ENCODE measurements at regions not wholly inside any gene's neighbourhood (a gene's known extent, or its start where the extent isn't known, plus 50 kb on each side); places are given as distances from the start of the nearest gene placed in this dataset.
A peak's percentile ranks its signal among the peaks of the same experiment; 100 is the strongest.
"Not testable (repeated sequence)": the region's sequence is repeated elsewhere in the genome, so short reads cannot be mapped to it uniquely, and the experiment has no call there.

DNA sequence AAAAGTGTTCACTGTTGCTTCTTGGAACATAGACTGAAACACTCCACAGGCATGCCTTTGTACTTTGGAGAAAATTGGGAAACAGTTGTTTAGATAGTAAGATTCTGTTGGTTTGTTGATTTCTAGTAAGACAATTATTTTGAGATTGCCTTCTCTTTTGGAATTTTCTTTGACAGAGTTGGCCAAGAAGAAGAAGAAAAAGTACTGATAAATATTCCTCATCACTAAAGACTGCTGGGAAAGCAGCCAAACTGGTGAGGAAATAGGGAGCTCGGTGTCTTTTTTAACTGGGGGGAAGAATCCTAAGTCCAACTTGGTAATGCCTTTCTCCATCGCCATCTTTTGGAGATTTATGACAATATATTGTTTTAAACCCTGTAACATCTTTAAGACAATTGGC, 370.7 kb downstream of the GPAT3 start:
- DNase-seq, result no peak

DNA sequence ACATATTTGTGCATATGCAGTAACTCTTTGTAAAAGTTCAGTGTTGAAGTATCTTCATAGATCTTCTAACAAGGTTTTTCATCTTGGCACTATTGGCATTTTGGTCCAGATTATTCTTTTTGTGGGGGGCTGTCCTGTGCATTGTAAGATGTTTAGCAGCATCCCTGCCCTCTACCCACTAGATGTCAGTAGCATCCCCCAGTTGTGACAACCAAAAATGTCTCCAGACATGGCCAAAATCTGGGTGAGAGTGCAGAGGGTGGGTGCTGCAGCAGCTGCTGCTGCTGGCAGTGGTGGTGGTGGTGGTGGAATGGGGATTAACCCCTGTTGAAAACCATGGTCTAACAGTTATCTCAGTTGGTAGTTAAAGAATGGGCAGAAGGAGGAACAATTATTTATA, 370.0 kb downstream of the GPAT3 start:
- DNase-seq, result no peak

DNA sequence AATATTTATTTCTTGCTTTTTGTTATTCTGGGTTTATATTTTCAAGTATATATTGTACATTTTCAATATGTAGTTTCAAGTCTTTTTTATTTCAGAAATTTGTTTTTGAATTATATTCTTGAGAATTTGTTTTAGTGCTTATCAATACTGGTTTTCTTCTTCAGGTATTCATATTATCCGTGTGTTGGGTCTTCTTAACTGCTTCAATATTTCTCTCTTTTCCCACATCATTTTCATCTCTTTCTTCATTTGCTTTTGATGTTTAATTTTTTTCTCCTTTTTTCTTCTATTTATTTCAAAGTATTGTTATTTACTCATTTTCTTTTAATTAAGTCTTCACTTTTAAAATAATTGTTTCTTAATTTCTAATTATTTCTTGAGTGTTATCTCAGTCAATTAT, 367.8 kb downstream of the GPAT3 start:
- DNase-seq, result not testable (repeated sequence)

DNA sequence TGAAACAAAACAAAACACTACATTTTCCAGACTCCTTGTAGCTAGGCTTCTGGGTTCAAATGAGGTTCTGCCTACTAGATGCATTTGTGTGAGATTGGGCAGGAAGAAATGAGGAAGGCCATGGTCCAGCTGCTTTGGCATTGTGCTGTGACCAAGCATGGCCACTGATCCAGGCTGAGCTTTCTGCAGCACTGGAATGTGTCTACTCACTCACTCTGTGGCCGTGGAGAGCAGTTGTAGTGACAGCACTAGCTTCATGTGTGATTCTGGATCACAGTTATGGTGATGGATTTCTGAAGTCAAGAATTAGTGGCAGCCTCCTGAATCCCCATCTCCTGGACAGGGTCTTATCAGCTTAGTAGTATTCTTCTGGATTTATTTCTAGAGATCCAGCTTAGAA, 358.9 kb downstream of the GPAT3 start:
- no peak for DNase-seq

DNA sequence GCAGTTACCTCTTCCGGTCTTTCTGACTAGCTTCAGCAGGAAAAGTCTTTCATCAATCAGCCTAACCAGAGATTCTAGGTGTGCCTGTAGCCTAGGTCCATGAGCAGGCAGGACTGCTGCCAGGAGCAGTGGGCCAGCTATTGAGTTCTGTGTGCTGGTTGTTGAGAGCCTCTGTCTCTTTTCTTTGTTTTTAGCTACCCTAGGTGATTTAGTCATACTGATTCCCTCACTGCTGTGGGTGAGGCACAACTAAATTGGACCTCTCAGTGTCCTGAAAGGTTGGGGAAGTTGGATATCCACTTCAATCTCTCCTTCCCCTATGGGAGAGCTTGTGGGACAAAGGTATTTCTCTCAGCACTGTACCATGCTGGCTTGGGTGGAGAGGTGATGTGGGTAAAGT, 354.9 kb downstream of the GPAT3 start:
- no peak for DNase-seq

DNA sequence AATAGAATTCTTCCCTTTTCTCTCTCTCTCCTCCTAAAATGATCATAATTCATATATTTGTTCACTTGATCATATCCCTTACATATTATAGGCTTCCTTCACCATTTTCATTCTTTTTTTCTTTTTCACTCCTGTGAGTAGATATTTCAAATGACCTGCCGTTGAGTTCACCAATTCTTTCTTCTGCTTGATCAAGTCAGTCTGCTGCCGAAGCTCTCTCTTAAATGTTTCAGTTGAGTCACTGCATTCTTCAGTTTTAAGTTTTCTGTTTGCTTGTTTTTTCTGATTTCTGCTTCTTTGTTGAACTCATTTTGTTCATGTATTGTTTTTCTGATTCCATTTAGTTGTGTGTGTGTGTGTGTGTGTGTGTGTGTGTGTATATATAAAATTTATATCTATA, 354.3 kb downstream of the GPAT3 start:
- no peak for DNase-seq

DNA sequence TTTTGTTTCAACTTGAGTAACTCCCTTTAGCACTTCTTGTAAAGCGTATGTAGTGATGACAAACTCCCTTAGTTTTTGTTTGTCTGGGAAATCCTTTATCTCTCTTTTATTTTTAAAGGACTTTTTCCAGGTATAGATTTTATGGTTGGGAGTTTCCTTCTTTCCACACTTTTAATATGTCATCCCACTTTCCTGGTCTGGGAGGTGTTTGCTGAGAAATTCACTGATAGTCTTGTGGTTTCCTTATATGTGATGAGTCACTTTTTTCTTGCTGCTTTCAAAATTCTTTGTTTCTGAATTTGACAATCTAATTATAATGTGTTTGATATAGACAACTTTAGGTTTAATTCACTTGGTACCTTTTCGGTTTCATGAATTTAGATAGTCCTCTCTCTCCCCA, 353.9 kb downstream of the GPAT3 start:
- no peak for DNase-seq

DNA sequence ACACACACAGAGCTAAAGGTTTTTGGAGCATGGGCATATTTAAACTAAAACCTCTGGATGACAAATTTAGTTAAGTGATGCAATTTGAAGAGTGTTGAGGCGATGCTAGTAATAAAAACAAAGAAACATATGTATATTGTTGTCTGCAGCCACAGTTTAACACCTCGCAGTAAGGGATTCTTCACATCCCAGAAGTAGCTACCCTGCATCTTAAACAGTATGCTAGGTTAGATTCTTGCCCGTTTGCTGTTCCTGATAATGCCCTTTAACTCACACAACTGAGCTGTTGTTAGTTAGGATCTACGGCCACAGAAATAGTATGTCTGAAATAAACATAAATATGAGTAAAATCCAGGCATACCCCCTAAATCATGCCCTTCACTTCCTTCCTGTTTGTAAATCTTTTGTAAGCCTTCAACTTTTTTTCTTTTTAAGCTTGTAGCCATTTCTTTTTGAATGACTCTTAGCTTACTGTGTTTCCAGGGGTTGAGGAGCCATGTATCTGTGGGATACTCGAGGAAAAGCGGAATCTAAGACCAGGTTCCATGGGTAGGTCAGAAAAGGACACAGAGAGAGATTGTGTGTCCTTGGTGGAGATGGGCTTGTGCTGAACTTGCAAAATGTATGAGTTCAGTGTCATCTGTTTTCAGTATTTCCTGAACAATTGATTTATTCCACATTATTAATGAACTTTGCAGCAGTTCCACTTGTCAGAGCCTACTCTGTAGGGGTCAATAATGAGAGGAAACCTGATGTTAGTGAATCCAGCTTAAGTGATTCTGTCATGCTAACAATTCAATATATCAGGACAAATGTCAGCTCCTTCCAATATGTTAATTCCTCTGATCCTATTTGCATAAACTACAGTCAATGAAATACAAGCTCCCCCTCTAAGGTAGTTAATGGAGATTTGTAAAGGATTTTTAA, 349.6 kb downstream of the GPAT3 start:
- no peak for DNase-seq

DNA sequence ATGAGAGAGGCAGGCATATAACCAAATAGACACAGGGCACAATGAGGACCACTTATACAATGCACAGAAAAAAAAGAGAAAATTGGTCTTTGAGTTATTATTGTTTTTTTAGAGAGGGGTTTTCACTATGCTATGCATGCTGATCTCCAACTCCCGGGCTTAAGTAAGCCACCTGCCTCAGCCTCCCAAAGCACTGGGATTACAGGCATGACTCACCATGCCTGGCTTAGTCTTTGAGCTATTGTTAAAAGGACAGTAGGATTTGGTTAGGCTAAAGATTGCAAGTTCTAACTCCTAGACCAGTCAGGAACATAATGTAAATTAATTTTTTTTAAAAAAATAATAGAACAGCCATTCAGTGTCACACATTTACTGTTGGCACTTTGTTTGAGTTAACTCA, 340.1 kb downstream of the GPAT3 start:
- no peak for DNase-seq

DNA sequence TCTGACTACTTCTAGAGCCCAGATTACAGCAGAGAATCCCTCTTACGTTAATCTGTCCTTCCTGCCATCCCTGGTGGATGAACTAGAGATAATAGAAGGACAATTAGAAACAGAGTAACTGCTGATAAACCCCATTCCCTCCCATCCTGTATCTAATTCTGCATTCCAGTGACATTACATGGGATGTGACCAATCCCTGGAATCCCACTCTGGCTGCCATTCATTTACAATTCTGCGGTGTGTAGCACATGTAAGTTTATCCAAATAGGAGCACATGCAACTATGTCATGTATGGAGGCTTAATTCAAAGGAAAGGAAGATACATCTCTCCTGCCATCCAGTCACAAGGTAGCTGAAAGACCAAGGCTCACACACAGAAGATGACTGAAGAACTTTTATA, 339.5 kb downstream of the GPAT3 start:
- no peak for DNase-seq

DNA sequence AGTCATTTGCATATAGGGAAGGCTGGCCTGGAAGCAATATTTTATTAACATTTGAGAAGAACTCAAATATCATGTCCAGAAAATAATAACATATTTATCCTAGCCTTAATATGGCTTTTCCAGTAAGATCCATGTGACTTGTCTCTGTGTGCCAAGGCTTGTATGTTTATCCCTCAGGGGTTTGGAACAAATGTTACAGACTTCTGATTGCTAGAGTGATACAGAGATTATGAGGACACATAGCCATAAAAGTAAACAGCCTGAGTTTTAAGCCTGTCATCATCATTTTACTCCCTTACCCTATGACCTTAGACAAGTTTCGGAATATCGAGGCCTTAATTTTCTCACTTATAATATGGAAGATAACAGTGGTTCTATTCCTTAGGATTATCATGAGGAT, 338.1 kb downstream of the GPAT3 start:
- no peak for DNase-seq

DNA sequence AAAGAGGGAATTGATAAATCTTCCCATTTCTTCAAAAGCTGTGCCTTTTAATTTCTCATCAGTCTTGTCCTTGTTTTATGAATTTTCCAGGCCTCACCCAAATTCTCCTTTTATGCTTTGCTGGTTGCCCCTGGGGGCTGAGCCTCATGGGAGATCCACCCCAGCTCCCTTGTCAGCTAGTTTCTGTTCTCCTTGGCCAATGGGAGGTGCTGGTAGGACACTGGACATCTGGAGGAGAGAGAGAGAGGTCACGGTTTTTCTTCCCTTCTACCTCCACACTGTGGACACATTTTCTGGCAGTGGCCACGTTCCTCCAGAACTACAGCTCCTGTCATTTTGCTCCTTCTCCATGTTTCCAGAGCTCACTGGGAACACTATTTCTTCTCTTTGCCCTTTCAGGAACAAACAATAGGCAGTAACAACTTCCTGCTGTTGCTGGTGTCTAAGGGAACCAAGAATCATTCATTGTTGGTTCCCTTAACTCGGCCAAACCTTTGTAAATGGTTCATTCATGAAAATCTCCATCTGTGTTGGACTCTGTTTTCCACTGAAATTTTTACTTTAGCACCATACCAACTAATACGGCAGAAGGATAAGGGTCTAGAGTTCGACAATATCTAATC, 334.5 kb downstream of the GPAT3 start:
- peak in 6 of 14 donors; percentile 1 to 7 (median 3) for DNase-seq

DNA sequence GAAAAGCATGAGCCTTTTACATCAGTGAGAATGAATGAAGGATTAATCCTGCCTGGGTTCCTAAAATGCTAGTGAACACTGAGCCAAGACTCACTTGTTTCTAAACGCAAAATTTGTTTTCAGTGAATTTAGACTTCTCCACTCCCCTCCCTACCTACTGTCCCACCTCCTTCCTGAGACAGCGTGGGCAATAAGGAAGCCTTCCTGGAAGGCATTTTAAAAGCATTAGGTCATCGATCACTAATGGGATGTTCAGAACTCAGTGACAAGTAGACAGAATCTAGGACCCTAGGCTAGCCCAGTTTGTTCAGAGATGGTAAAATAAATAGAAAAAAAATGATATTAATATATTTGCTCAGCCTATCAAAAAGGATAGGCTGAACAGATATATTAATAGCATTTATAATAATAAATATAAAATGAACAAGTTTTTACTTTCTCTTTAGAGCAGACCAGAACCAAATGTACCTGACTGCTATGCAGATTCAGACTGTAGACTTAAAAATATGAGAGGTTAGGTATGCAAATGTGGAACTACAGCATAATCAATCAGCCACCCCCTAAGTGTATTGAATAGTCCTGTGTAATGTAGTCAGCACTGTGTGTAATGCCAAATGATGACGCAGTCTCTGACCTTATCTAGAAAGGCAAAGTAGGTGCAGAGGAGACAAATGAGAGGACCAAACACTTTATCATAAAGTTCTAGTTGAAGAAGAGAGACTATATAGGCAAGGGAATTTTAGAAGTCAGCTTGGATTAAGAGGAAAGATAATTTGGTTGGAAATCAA, 331.1 kb downstream of the GPAT3 start:
- DNase-seq, result no peak

DNA sequence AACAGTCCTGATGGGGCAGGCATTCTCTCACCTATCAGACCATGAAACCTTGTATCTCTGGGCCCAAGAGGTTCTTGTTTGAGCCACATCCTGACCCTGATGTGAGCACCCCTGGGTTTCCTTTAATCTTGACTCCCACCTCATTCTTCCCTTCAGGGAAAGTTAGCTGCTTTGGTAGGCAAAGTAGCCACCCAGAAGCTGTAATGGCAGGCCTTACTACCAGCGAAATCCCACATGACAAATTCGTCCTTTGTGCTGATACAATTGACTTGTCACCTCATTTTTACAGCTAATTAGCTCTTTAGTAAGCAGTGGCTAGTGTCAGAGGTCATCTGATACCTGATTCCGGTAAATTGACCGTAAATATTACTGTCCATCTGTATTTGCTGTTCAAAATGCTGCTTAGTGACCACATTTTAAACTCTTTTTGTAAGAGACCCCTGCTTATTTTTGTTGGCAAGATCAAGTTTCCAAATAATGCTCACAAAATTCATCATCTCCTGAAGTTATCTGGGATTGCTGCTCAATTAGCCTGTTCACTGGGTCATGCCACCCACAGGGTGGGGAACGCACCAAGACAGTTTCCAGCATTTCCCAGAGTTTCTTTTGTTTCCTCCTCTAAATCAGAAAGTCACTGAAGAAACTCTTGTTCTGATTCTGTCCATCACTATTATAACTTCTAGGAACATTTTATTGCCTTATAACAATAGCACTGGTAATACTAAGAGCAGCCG, 329.7 kb downstream of the GPAT3 start:
- no peak for DNase-seq

DNA sequence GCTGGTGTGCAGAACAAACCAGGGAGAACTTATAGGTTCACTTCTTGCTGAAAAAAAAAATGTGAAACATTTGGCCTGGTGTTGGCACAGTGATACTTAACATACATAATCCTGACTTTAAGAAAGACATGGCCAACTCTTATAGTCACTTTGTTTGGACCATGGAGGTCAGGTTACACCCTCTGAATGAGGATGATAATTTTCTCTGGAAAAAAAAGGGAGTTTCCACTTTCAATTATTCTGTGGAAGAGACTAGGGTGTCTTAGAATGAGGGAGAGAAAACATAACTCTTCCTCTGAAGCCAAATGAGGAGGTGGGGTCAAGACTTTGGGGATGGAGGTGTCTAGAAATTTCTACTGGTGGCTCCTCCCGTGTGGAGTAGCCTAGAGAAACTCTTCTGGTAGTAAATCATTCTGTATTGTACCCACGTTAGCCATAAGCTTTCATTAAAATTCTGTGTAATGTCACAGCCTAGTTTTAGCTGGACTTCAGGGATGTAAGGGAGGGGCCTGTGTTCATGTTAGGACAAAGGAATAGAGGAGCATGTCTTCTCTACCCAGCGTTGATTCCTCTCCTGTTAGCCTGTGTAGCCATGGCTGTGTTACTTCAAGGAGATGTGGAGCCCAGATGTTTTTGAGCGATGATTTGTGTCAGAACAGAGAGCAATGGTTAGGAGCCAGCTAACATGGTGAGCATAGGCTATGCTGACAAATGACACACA, 328.3 kb downstream of the GPAT3 start:
- DNase-seq, result no peak

DNA sequence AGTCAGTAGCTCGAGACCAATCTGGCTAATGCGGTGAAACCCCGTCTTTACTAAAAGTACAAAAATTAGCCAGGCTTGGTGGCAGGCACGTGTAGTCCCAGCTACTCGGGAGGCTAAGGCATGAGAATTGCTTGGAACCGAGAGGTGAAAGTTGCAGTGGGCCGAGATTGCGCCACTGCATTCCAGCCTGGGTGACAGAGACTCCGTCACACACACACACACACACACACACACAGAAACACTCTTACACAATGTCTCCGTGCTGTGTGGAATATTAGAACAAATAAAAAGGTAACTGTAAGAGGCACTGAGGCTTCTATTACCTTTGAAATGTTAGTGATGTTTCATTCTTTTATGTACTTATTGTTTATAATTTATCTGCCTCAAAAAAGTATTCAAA, 326.6 kb downstream of the GPAT3 start:
- no peak for DNase-seq

DNA sequence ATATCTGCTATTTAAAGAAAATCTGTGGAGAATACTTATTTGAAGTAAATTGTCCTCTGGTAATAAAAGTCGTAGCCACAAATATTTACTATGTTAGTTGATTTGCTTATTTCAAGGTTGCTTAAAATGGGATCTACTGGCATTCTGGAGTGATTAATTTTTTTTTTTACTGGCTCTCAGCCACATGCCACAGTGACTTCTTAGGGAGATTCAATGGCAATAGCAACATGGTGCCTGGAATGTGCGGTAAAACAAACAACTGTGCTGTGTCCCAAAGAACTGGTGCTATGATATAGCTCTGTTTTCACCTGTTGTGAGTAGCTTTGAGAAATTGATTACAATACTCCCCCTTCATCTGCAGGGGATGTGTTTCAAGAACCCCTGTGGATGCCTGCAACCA, 324.3 kb downstream of the GPAT3 start:
- DNase-seq, result no peak

DNA sequence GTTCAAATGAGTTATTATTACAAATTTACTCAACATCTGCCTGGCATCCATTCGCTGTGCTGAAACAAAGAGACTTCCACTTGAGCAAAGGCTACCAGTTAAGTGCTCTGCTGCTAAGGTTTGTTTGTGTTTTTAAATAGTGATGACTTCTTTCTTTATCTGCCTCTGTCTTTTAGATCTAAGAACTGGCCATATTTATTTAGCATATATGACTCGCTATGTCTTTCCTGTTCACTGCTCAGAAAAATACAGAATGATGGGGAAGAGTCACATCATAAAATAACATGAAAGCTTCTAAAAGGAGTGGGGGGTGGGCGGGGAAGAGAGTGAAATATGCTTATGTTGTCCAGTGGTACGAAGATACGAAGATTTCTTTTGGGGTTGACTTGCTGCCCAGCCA, 322.2 kb downstream of the GPAT3 start:
- no peak for DNase-seq

DNA sequence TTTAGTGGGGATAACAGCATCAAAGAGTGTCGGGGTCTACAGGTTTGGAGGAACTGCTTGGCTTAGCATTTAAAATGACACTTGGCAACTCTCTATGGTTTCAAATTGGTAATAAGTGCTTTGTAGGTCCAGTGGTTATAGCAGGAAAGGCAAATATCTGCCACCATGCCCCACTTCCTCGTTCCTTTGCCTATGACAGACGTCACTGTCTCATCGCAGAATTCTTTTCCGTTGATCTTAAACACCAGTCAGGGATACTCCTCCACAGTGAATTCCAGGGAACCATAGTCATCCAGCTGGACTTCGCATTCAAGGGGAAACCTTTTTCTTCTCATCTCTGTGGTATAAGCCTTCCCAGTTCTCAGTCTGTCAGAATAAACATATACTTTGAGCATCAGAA, 319.1 kb downstream of the GPAT3 start:
- no peak for DNase-seq

DNA sequence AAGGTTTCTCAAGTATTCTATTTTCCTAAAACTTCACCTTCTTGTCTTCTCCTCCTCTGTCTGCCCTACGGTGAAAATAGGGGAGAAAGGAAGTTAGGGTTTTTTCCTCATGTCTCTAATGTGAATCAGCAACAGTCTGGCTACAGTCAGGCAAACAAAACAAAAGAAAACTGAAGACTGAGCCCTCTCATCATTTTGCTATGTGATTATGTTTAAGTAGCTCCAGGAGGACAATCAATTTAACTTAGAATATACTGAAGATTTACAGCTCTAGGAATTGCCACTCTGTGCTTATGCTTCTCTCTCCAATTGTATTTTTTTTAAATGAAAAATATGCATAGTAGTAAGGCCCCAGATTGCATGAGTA, 316.2 kb downstream of the GPAT3 start:
- DNase-seq, result no peak

DNA sequence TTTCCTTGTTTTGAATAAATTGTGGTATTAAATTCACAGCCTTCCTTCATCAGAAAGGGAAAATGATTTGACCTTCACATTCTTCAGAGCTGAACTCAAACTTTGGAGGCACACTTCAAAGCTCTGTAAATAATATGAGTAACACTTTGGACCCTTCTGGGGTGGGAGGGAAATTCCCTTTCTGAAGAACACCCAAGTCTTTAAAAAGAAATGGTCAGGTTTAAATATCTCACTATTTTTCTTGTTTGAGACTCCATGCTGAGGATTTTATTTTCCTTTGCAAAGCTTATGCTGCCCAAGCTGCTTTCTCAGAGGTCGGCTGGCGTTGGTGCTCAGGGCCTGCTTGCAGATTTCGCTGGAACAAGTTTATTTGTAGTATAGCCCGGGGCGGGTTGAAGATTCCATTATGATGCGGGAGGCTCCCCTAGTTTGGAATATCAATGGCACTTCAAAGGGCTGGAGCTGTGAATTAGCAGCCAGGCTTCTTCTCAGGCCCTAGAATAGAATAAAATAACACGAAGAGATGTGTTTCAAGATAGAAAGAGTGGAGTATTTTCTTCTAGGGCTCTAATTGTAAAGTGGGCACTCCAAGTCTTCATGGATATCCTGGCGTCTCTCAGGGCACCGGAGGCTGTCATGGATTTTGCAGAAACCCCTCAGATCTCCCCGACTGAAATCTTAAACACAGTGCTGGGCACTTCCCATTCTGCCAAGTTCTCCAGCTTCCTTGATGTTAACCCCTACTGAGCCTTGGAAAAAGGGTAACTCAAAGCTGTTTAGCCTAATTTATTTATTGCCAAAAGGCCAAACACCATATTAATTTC, 315.6 kb downstream of the GPAT3 start:
- DNase-seq, result no peak

Measured in C1 segment of cervical spinal cord (tissue), 14 donors.